Smooth muscle cell of the brain vasculature (primary cell): ENCODE measurements at regions not wholly inside any gene's neighbourhood (a gene's known extent, or its start where the extent isn't known, plus 50 kb on each side); places are given as distances from the start of the nearest gene placed in this dataset.
"Not testable (repeated sequence)": the region's sequence is repeated elsewhere in the genome, so short reads cannot be mapped to it uniquely, and the experiment has no call there.

Experiments
- DNase-seq: peaks from one replicate; pipeline ENCODE4 v3.0.0-alpha.2; 2012; ENCODE audit warnings: low read depth, low spot score

GRCh38 chr6:158886346-158886977, 67.3 kb upstream of the EZR start:
- not testable (repeated sequence) for DNase-seq

DNA sequence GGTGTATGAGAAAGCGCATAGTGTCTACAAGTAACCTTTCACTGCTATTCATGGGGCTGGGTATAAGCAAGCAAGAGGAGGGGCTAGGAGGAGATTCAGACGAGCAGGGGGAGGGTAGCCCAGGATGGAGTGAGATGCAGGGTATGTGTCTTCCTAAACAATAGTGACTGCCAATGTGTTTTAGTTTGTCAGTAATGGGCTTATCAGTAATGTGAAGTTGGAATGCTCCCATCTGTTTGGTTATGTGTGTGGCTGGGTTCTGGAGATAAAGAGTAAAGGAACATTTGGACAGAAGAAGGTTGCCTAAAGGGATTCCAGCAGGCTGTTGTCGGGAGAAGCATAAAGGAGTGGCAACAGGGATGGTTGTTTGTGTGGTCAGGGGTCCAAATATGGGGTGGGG, 62.7 kb upstream of the EZR start:
- not testable (repeated sequence) for DNase-seq

DNA sequence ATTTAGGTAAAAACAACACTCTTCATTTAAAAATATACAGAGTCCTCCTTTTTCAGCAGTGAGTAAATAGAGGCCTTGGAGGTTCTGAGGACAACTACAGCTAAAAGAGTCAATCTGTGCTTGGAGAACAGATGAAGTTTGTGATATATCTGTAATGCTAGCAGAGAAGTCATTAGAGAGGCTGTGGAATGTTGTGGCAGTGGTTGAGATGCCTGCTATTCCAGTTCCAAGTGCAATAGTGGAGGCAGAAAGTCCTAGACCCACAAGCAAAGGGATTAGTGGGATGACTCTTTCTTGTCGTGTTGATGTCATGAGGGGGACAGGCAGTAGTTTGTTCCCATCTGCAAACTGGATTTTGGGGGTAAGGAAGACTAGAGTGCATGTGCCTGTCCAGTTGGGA, 62.1 kb upstream of the EZR start:
- DNase-seq, result not testable (repeated sequence)

DNA sequence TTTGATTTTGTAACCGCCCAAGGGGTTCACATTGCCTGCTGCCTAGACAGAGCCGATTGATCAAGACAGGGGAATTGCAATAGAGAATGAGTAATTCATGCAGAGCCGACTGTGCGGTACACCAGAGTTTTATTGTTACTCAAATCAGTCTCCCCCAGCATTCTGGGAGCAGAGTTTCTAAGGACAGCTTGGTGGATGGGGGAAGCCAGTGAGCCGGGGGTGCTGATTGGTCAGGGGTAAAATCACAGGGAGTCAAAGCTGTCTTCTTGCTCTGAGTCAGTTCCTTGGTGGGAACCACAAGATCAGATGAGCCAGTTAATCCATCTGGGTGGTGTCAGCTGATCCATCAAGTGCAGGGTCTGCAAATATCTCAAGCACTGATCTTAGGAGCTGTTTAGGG, 60.0 kb upstream of the EZR start:
- no peak for DNase-seq

DNA sequence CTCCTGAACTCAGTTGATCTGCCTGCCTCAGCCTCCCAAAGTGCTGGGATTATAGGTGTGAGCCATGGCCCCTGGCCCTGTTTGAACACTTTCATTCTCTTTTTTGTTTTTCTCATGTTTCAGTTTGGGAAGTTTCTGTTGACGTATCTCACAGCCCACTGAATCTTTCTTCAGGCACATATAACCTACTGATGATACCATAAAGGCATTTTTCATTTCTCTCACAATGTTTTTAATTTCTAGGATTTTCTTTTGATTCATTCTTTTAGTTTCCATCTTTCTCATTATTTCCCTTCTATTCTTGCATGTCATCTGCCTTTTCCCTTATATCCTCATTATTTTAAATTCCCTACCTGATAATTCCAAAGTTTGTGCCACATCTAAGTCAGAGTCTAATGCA, 58.5 kb upstream of the EZR start:
- no peak for DNase-seq

- no peak for DNase-seq
These were observed 57.7 kb upstream of the EZR start for GRCh38 chr6:158876886-158877285.

GRCh38 chr6:158870649-158870957, 51.4 kb upstream of the EZR start:
- no peak for DNase-seq

GRCh38 chr6:158869826-158870648, 50.9 kb upstream of the EZR start:
- DNase-seq, result no peak

GRCh38 chr6:158868890-158869825, 50.0 kb upstream of the EZR start:
- no peak for DNase-seq
